ENCODE measurements at regions not wholly inside any gene's neighbourhood (a gene's known extent, or its start where the extent isn't known, plus 50 kb on each side); places are given as distances from the start of the nearest gene placed in this dataset.

DNA sequence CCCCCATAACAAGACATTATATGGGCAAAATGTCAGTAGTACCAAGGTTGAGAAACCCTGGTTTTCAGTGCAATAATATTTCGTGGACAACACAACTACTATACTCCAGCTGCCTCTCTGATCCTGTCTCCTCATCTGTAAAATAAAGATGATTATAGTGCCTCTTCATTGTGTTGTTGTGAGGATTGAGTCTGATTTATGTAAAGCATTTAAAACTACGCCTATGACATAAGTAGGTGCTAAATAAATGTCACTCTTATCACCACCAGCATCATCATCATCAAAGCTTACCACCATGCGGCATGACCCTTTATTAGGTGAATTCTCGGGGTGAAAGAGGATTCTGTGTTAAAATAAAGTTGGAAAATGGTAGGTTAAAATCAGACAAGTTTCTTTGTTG, 67.8 kb upstream of the IFNE start:
- ChIA-PET CTCF (interaction anchor here (0.6 kb wide), 1 partner anchor 1301 kb away, joined by 4 read pairs; no protein-coding TSS in a partner anchor), POLR2A (no interaction called here)
- no peak overlapping the region for H3K27ac ChIP-seq (ENCODE audit: insufficient read depth in 1 of 2, low read depth in 1 of 2, low read length in 2 of 2, poor library complexity in 1 of 2, severe bottlenecking in 2 of 2)
- WGBS (ENCODE audit: insufficient coverage): 90% methylated on average over 2 of the region's 4 CpGs
- no peak overlapping the region for H3K4me3 ChIP-seq (ENCODE audit: control insufficient read depth in 1 of 7, extremely low read depth in 1 of 7, insufficient read depth in 4 of 7, low read depth in 2 of 7, low read length in 6 of 7)
- no peaks in the 10 kb centered on the region for H3K9me3 ChIP-seq (ENCODE audit: control extremely low read depth in 1 of 5, control insufficient read depth in 4 of 5, insufficient read depth in 2 of 5, low read depth in 1 of 5, low read length in 4 of 5)
- peaks cover 3 to 42% (median 9%) of the 10 kb centered on the region in 5 experiments for H3K27me3 ChIP-seq (replicated peaks in 2 of 5; ENCODE audit: control insufficient read depth in 4 of 5, insufficient read depth in 5 of 5, low read length in 4 of 5)
- H3K4me1 ChIP-seq (ENCODE audit: control extremely low read depth in 1 of 4, control insufficient read depth in 4 of 4, insufficient read depth in 4 of 4, low read length in 3 of 4): no peaks in the 10 kb centered on the region
- no peaks in the 10 kb centered on the region for H3K36me3 ChIP-seq (ENCODE audit: control insufficient read depth in 4 of 4, insufficient read depth in 4 of 4, low read length in 3 of 4)
- DNase-seq: no peak

DNA sequence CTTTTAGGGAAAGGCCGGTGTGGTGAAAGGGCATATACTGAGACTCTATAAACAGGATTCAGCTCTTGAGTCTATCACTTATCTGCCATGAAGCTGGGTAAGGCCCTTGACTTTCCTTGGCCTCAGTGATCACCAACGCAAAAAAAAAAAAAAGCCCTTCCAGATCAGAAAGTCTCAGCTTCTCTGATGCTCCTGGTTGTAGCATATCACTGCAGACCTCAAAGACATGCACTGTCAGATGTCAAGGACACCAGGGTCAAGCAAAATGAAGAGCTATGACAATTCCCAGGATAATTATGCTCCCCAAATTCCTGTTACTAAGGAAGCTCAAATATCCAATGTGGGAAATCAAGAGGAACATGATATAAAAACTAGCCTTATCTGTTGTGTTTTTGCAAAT, 68.3 kb upstream of the IFNE start:
- Histone ChIP-seq H3K36me3 (ENCODE audit: control insufficient read depth in 4 of 4, insufficient read depth in 4 of 4, low read length in 3 of 4) (no peaks in the 10 kb centered on the region), H3K4me1 (ENCODE audit: control extremely low read depth in 1 of 4, control insufficient read depth in 4 of 4, insufficient read depth in 4 of 4, low read length in 3 of 4) (no peaks in the 10 kb centered on the region), H3K27ac (ENCODE audit: insufficient read depth in 1 of 2, low read depth in 1 of 2, low read length in 2 of 2, poor library complexity in 1 of 2, severe bottlenecking in 2 of 2) (no peak overlapping the region), H3K27me3 (replicated peaks in 2 of 5; ENCODE audit: control insufficient read depth in 4 of 5, insufficient read depth in 5 of 5, low read length in 4 of 5) (peaks cover 7 to 47% (median 12%) of the 10 kb centered on the region in 5 experiments), H3K4me3 (ENCODE audit: control insufficient read depth in 1 of 7, extremely low read depth in 1 of 7, insufficient read depth in 4 of 7, low read depth in 2 of 7, low read length in 6 of 7) (no peak overlapping the region), H3K9me3 (ENCODE audit: control extremely low read depth in 1 of 5, control insufficient read depth in 4 of 5, insufficient read depth in 2 of 5, low read depth in 1 of 5, low read length in 4 of 5) (no peaks in the 10 kb centered on the region)
- ChIA-PET CTCF (interaction anchor here (0.6 kb wide), 1 partner anchor 1301 kb away, joined by 4 read pairs; no protein-coding TSS in a partner anchor), POLR2A (no interaction called here)
- 94% methylated on average over 2 of the region's 2 CpGs for WGBS (ENCODE audit: insufficient coverage)
- no peak for DNase-seq

DNA sequence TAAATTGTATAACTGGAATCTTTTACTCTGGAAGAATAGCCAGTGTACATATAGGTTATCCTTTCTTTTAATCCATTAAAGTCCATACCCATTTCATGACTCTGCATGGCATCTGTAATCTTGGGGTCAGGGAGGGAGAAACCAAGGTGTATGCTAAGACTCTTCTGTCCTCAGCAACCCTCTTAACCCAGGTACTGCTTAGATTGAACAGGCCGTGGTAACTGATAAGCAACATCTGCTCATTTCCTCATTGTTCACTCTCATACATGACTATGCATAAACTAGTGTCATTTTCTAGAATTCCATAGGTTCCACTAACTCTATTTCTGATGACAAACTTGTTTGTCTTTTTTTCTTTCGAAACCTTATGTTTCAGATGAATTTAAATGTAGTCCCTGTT, 69.3 kb upstream of the IFNE start:
- Histone ChIP-seq H3K9me3 (ENCODE audit: control extremely low read depth in 1 of 5, control insufficient read depth in 4 of 5, insufficient read depth in 2 of 5, low read depth in 1 of 5, low read length in 4 of 5) (no peaks in the 10 kb centered on the region), H3K4me1 (ENCODE audit: control extremely low read depth in 1 of 4, control insufficient read depth in 4 of 4, insufficient read depth in 4 of 4, low read length in 3 of 4) (no peaks in the 10 kb centered on the region), H3K36me3 (ENCODE audit: control insufficient read depth in 4 of 4, insufficient read depth in 4 of 4, low read length in 3 of 4) (no peaks in the 10 kb centered on the region), H3K27me3 (replicated peaks in 2 of 5; ENCODE audit: control insufficient read depth in 4 of 5, insufficient read depth in 5 of 5, low read length in 4 of 5) (peaks cover 11 to 57% (median 15%) of the 10 kb centered on the region in 5 experiments), H3K27ac (ENCODE audit: insufficient read depth in 1 of 2, low read depth in 1 of 2, low read length in 2 of 2, poor library complexity in 1 of 2, severe bottlenecking in 2 of 2) (no peak overlapping the region), H3K4me3 (ENCODE audit: control insufficient read depth in 1 of 7, extremely low read depth in 1 of 7, insufficient read depth in 4 of 7, low read depth in 2 of 7, low read length in 6 of 7) (no peak overlapping the region)
- POLR2A ChIA-PET: no interaction called here
- WGBS (ENCODE audit: insufficient coverage): 22% methylated on average over 1 of the region's 2 CpGs
- CTCF ChIA-PET: no interaction called here
- DNase-seq: peak in 1 of 3 donors; percentile 17

DNA sequence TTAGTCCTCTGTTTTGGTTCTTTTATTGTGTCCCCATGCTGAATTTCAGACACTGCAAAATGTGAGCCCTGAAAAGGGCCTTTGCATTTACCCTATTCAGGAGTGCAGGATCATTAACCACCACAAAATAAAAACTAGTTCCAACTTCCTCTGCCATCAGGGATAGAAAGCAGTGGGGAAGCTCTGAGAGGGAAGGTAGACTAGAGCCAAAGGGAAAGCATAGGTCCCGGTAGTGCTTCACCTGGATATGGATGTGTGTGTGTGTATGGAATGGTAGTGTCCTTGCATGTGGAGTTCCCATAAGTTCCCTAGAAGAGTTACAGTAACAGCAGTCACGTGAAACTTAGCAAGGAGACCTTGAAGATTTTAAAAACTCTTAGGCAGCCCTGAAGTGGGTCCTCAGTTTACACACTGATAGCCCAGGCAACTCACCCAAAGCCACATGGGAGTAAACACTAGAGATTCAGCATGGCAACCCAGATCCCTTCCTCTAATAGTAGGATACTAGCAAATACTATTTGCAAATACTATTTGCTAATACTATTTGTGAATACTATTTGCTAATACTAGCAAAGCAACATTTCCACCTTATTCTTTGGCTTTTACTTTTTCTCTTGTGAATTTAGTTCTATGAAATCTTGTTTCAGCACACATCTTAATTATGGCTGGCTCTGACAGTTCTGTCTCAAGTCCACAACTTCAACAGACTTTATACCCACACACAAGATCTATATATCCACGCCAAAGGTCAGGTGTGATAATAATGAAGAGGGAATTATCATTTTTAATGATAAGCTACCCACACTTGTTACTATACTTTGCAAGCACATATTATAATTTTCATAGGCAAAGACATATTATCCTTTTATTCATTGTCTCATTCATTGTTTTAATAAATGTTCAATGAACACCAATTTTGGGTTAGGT, 70.4 kb upstream of the IFNE start:
- Histone ChIP-seq H3K9me3 (ENCODE audit: control extremely low read depth in 1 of 5, control insufficient read depth in 4 of 5, insufficient read depth in 2 of 5, low read depth in 1 of 5, low read length in 4 of 5) (no peaks in the 10 kb centered on the region), H3K4me3 (ENCODE audit: control insufficient read depth in 1 of 7, extremely low read depth in 1 of 7, insufficient read depth in 4 of 7, low read depth in 2 of 7, low read length in 6 of 7) (no peak overlapping the region), H3K27ac (ENCODE audit: insufficient read depth in 1 of 2, low read depth in 1 of 2, low read length in 2 of 2, poor library complexity in 1 of 2, severe bottlenecking in 2 of 2) (no peak overlapping the region), H3K27me3 (replicated peaks in 2 of 5; ENCODE audit: control insufficient read depth in 4 of 5, insufficient read depth in 5 of 5, low read length in 4 of 5) (peaks cover 13 to 66% (median 18%) of the 10 kb centered on the region in 5 experiments), H3K36me3 (ENCODE audit: control insufficient read depth in 4 of 4, insufficient read depth in 4 of 4, low read length in 3 of 4) (no peaks in the 10 kb centered on the region), H3K4me1 (ENCODE audit: control extremely low read depth in 1 of 4, control insufficient read depth in 4 of 4, insufficient read depth in 4 of 4, low read length in 3 of 4) (no peaks in the 10 kb centered on the region)
- ChIA-PET POLR2A (no interaction called here), CTCF (no interaction called here)
- DNase-seq: no peak
- WGBS (ENCODE audit: insufficient coverage): 93% methylated on average over 2 of the region's 3 CpGs

DNA sequence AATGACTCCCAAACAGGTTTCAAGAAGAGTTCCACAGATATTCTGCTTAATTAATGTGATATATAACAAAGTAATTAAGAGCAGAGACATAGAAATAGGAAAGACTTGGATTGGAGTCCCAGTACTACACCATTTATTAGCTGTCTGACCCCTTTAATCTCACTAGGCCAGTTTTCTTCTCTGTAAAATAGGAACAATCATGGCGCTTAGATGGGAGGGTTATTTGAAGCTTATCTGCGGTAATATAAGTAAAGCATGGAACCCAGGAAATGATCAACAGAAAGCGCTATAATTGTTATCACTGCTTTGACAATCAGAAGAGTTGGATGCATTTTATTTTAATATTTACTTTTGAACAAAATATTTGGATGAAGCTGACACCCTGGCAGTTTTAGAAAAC, 71.3 kb upstream of the IFNE start:
- Histone ChIP-seq H3K27ac (ENCODE audit: insufficient read depth in 1 of 2, low read depth in 1 of 2, low read length in 2 of 2, poor library complexity in 1 of 2, severe bottlenecking in 2 of 2) (no peak overlapping the region), H3K36me3 (ENCODE audit: control insufficient read depth in 4 of 4, insufficient read depth in 4 of 4, low read length in 3 of 4) (no peaks in the 10 kb centered on the region), H3K9me3 (ENCODE audit: control extremely low read depth in 1 of 5, control insufficient read depth in 4 of 5, insufficient read depth in 2 of 5, low read depth in 1 of 5, low read length in 4 of 5) (no peaks in the 10 kb centered on the region), H3K27me3 (replicated peaks in 2 of 5; ENCODE audit: control insufficient read depth in 4 of 5, insufficient read depth in 5 of 5, low read length in 4 of 5) (peaks cover 11 to 70% (median 26%) of the 10 kb centered on the region in 5 experiments), H3K4me3 (ENCODE audit: control insufficient read depth in 1 of 7, extremely low read depth in 1 of 7, insufficient read depth in 4 of 7, low read depth in 2 of 7, low read length in 6 of 7) (no peak overlapping the region), H3K4me1 (ENCODE audit: control extremely low read depth in 1 of 4, control insufficient read depth in 4 of 4, insufficient read depth in 4 of 4, low read length in 3 of 4) (peaks cover 0 to 1% (median under 1%) of the 10 kb centered on the region in 4 experiments)
- CTCF ChIA-PET: interaction anchor here (1.2 to 1.3 kb wide), 2 partner anchors 14 to 317 kb away, joined by 3 to 4 read pairs; no protein-coding TSS in a partner anchor
- POLR2A ChIA-PET: no interaction called here
- no peak for DNase-seq
- no CpG with 5 or more reads among the region's 3 CpGs for WGBS (ENCODE audit: insufficient coverage)

DNA sequence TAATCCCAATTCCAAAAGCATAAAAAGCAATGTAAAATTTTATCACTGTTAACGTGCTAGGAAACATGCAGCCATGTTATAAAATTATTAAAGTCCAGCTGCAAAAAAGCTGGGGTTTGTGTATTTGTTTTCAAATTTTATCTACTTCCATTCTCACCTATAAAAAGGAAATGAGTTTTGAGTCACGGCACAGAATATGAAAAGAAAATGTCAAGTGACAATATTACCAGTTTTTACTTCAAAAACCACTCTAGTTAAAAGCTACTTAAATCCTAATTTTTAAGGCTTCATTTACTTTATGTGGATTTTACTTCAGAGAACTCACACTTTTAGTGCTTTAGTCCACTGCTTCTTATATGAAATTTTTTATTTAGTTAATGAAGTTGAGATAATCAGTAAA, 72.7 kb upstream of the IFNE start:
- H3K9me3 ChIP-seq (ENCODE audit: control extremely low read depth in 1 of 5, control insufficient read depth in 4 of 5, insufficient read depth in 2 of 5, low read depth in 1 of 5, low read length in 4 of 5): no peaks in the 10 kb centered on the region
- no peak for DNase-seq
- CTCF ChIA-PET: interaction anchor here (1.3 to 1.5 kb wide), 2 partner anchors 13 to 85 kb away, joined by 3 to 4 read pairs; no protein-coding TSS in a partner anchor
- no CpG with 5 or more reads among the region's 2 CpGs for WGBS (ENCODE audit: insufficient coverage)
- POLR2A ChIA-PET: no interaction called here
- no peak overlapping the region for H3K27ac ChIP-seq (ENCODE audit: insufficient read depth in 1 of 2, low read depth in 1 of 2, low read length in 2 of 2, poor library complexity in 1 of 2, severe bottlenecking in 2 of 2)
- H3K4me3 ChIP-seq (ENCODE audit: control insufficient read depth in 1 of 7, extremely low read depth in 1 of 7, insufficient read depth in 4 of 7, low read depth in 2 of 7, low read length in 6 of 7): no peak overlapping the region
- no peaks in the 10 kb centered on the region for H3K36me3 ChIP-seq (ENCODE audit: control insufficient read depth in 4 of 4, insufficient read depth in 4 of 4, low read length in 3 of 4)
- H3K27me3 ChIP-seq (replicated peaks in 2 of 5; ENCODE audit: control insufficient read depth in 4 of 5, insufficient read depth in 5 of 5, low read length in 4 of 5): peaks cover 16 to 82% (median 32%) of the 10 kb centered on the region in 5 experiments
- H3K4me1 ChIP-seq (ENCODE audit: control extremely low read depth in 1 of 4, control insufficient read depth in 4 of 4, insufficient read depth in 4 of 4, low read length in 3 of 4): peaks cover 4 to 14% (median 11%) of the 10 kb centered on the region in 4 experiments

DNA sequence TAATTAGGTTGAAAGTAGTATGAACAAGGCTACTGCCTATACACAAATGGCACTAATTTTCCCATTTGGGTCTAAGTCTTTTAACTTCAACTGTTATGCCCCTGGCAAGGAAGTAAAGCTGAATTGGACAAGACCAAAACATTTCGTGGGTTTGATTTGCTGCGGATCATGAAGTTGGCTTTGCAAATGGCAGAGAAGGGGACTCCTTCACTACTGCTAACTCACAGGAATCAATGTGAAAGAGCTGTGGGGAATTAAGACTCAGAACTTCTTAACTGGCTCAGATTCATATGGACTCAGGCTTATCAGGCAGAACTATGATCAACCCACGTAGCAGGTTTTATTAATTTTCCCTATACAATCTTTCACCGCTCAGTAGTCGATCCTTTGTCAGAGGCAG, 73.8 kb upstream of the IFNE start:
- Histone ChIP-seq H3K9me3 (ENCODE audit: control extremely low read depth in 1 of 5, control insufficient read depth in 4 of 5, insufficient read depth in 2 of 5, low read depth in 1 of 5, low read length in 4 of 5) (no peaks in the 10 kb centered on the region), H3K4me1 (ENCODE audit: control extremely low read depth in 1 of 4, control insufficient read depth in 4 of 4, insufficient read depth in 4 of 4, low read length in 3 of 4) (peaks cover 4 to 17% (median 14%) of the 10 kb centered on the region in 4 experiments), H3K36me3 (ENCODE audit: control insufficient read depth in 4 of 4, insufficient read depth in 4 of 4, low read length in 3 of 4) (no peaks in the 10 kb centered on the region), H3K27me3 (replicated peaks in 2 of 5; ENCODE audit: control insufficient read depth in 4 of 5, insufficient read depth in 5 of 5, low read length in 4 of 5) (peaks cover 22 to 93% (median 36%) of the 10 kb centered on the region in 5 experiments), H3K4me3 (ENCODE audit: control insufficient read depth in 1 of 7, extremely low read depth in 1 of 7, insufficient read depth in 4 of 7, low read depth in 2 of 7, low read length in 6 of 7) (no peak overlapping the region), H3K27ac (ENCODE audit: insufficient read depth in 1 of 2, low read depth in 1 of 2, low read length in 2 of 2, poor library complexity in 1 of 2, severe bottlenecking in 2 of 2) (no peak overlapping the region)
- CTCF ChIA-PET: interaction anchor here (1.5 kb wide), 1 partner anchor 86 kb away, joined by 3 read pairs; no protein-coding TSS in a partner anchor
- POLR2A ChIA-PET: no interaction called here
- no peak for DNase-seq
- 100% methylated on average over 5 of the region's 5 CpGs for WGBS (ENCODE audit: insufficient coverage)

All from common myeloid progenitor, CD34-positive (primary cell).